ENCODE measurements at regions not wholly inside any gene's neighbourhood (a gene's known extent, or its start where the extent isn't known, plus 50 kb on each side); places are given as distances from the start of the nearest gene placed in this dataset.

DNA sequence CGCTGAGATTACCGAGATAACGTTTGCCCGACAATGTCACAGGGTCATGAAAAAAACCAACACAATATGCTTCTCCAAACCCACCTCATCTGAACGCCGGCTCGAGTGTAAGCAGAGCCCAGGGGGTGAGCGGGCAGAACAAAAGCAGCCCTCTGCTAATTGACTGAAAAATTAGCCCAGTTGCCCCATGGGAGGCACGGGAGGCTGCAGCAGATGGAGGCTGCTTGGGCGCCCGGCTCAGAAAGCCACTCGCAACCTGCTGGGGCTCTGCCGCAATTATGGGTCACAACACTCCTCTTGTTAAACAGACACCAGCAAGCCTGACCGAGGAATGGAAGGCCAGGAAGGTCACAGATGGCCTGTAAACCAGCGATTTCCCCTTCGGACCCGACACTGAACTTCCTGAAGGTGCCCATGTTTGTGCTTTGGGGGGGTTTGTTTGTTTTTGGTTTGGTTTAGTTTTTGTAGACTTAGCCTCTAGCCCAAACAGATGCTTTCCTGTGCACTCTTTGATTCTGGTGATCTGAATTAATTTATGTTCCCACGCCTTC lies 104.6 kb upstream of the IRX1 start:
- H3K36me3 Mint-ChIP-seq (ENCODE audit: low read depth), result no peaks in the 10 kb centered on the region
- DNase-seq (ENCODE audit: low spot score), result no peak
- no peak for ATAC-seq
- H3K27me3 Mint-ChIP-seq (ENCODE audit: insufficient read depth, low read depth, poor library complexity), result peaks cover 2% of the 10 kb centered on the region
- Histone ChIP-seq H2AFZ (no peak overlapping the region), H3K4me1 (ENCODE audit: insufficient read depth) (no peaks in the 10 kb centered on the region), H3K36me3 (ENCODE audit: insufficient read depth) (no peaks in the 10 kb centered on the region), H3K4me2 (no peak overlapping the region), H3K4me3 (no peak overlapping the region), H3K27ac (ENCODE audit: low read depth) (no peak overlapping the region), H3K27me3 (ENCODE audit: insufficient read depth) (no peaks in the 10 kb centered on the region), H4K20me1 (replicated peaks; ENCODE audit: insufficient read depth) (no peaks in the 10 kb centered on the region), H3K9me2 (ENCODE audit: insufficient read depth) (no peaks in the 10 kb centered on the region), H3K79me2 (replicated peaks; ENCODE audit: insufficient read depth) (no peaks in the 10 kb centered on the region), H3F3A (replicated peaks; ENCODE audit: low read depth) (no peaks in the 10 kb centered on the region)
- no peak overlapping the region for H3K27ac Mint-ChIP-seq
- 0 out of 3 replicates have a peak, but pooled peaks cover 2% of the 10 kb centered on the region for H3K9me3 Mint-ChIP-seq
- no peaks in the 10 kb centered on the region for H3K4me1 Mint-ChIP-seq
- H3K4me3 Mint-ChIP-seq, result no peak overlapping the region
- TF ChIP-seq, protein P1, sequence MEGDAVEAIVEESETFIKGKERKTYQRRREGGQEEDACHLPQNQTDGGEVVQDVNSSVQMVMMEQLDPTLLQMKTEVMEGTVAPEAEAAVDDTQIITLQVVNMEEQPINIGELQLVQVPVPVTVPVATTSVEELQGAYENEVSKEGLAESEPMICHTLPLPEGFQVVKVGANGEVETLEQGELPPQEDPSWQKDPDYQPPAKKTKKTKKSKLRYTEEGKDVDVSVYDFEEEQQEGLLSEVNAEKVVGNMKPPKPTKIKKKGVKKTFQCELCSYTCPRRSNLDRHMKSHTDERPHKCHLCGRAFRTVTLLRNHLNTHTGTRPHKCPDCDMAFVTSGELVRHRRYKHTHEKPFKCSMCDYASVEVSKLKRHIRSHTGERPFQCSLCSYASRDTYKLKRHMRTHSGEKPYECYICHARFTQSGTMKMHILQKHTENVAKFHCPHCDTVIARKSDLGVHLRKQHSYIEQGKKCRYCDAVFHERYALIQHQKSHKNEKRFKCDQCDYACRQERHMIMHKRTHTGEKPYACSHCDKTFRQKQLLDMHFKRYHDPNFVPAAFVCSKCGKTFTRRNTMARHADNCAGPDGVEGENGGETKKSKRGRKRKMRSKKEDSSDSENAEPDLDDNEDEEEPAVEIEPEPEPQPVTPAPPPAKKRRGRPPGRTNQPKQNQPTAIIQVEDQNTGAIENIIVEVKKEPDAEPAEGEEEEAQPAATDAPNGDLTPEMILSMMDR (conservative IDR thresholded peaks at IDR 0.05; ENCODE audit: low read depth in 2 of 2), result no peak
- TF ChIP-seq, protein P2, sequence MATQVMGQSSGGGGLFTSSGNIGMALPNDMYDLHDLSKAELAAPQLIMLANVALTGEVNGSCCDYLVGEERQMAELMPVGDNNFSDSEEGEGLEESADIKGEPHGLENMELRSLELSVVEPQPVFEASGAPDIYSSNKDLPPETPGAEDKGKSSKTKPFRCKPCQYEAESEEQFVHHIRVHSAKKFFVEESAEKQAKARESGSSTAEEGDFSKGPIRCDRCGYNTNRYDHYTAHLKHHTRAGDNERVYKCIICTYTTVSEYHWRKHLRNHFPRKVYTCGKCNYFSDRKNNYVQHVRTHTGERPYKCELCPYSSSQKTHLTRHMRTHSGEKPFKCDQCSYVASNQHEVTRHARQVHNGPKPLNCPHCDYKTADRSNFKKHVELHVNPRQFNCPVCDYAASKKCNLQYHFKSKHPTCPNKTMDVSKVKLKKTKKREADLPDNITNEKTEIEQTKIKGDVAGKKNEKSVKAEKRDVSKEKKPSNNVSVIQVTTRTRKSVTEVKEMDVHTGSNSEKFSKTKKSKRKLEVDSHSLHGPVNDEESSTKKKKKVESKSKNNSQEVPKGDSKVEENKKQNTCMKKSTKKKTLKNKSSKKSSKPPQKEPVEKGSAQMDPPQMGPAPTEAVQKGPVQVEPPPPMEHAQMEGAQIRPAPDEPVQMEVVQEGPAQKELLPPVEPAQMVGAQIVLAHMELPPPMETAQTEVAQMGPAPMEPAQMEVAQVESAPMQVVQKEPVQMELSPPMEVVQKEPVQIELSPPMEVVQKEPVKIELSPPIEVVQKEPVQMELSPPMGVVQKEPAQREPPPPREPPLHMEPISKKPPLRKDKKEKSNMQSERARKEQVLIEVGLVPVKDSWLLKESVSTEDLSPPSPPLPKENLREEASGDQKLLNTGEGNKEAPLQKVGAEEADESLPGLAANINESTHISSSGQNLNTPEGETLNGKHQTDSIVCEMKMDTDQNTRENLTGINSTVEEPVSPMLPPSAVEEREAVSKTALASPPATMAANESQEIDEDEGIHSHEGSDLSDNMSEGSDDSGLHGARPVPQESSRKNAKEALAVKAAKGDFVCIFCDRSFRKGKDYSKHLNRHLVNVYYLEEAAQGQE (IDR thresholded peaks at IDR 0.05; ENCODE audit: unreplicated experiment), result no peak
- TF ChIP-seq ZNF114 (CRISPR knock-in tag; IDR thresholded peaks at IDR 0.05) (no peak), CREB1 (CRISPR knock-in tag; IDR thresholded peaks at IDR 0.05; ENCODE audit: low read depth) (no peak), ZNF331 (CRISPR knock-in tag; IDR thresholded peaks at IDR 0.05; ENCODE audit: low read depth) (no peak), STAT1 (IDR thresholded peaks at IDR 0.05; ENCODE audit: unreplicated experiment) (no peak), NANOG (IDR thresholded peaks at IDR 0.05; ENCODE audit: borderline replicate concordance) (no peak), EZH2phosphoT487 (IDR thresholded peaks at IDR 0.05; ENCODE audit: unreplicated experiment) (no peak), POLR2AphosphoS5 (IDR thresholded peaks at IDR 0.05; ENCODE audit: low read depth) (no peak), EZH2 (IDR thresholded peaks at IDR 0.05; ENCODE audit: low read depth, unreplicated experiment) (no peak), JUNB (IDR thresholded peaks at IDR 0.05; ENCODE audit: unreplicated experiment) (no peak)
- TF ChIP-seq, protein P3, sequence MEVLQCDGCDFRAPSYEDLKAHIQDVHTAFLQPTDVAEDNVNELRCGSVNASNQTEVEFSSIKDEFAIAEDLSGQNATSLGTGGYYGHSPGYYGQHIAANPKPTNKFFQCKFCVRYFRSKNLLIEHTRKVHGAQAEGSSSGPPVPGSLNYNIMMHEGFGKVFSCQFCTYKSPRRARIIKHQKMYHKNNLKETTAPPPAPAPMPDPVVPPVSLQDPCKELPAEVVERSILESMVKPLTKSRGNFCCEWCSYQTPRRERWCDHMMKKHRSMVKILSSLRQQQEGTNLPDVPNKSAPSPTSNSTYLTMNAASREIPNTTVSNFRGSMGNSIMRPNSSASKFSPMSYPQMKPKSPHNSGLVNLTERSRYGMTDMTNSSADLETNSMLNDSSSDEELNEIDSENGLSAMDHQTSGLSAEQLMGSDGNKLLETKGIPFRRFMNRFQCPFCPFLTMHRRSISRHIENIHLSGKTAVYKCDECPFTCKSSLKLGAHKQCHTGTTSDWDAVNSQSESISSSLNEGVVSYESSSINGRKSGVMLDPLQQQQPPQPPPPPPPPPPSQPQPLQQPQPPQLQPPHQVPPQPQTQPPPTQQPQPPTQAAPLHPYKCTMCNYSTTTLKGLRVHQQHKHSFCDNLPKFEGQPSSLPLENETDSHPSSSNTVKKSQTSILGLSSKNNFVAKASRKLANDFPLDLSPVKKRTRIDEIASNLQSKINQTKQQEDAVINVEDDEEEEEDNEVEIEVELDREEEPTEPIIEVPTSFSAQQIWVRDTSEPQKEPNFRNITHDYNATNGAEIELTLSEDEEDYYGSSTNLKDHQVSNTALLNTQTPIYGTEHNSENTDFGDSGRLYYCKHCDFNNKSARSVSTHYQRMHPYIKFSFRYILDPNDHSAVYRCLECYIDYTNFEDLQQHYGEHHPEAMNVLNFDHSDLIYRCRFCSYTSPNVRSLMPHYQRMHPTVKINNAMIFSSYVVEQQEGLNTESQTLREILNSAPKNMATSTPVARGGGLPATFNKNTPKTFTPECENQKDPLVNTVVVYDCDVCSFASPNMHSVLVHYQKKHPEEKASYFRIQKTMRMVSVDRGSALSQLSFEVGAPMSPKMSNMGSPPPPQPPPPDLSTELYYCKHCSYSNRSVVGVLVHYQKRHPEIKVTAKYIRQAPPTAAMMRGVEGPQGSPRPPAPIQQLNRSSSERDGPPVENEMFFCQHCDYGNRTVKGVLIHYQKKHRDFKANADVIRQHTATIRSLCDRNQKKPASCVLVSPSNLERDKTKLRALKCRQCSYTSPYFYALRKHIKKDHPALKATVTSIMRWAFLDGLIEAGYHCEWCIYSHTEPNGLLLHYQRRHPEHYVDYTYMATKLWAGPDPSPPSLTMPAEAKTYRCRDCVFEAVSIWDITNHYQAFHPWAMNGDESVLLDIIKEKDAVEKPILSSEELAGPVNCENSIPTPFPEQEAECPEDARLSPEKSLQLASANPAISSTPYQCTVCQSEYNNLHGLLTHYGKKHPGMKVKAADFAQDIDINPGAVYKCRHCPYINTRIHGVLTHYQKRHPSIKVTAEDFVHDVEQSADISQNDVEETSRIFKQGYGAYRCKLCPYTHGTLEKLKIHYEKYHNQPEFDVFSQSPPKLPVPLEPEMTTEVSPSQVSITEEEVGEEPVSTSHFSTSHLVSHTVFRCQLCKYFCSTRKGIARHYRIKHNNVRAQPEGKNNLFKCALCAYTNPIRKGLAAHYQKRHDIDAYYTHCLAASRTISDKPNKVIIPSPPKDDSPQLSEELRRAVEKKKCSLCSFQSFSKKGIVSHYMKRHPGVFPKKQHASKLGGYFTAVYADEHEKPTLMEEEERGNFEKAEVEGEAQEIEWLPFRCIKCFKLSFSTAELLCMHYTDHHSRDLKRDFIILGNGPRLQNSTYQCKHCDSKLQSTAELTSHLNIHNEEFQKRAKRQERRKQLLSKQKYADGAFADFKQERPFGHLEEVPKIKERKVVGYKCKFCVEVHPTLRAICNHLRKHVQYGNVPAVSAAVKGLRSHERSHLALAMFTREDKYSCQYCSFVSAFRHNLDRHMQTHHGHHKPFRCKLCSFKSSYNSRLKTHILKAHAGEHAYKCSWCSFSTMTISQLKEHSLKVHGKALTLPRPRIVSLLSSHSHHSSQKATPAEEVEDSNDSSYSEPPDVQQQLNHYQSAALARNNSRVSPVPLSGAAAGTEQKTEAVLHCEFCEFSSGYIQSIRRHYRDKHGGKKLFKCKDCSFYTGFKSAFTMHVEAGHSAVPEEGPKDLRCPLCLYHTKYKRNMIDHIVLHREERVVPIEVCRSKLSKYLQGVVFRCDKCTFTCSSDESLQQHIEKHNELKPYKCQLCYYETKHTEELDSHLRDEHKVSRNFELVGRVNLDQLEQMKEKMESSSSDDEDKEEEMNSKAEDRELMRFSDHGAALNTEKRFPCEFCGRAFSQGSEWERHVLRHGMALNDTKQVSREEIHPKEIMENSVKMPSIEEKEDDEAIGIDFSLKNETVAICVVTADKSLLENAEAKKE (CRISPR knock-in tag; IDR thresholded peaks at IDR 0.05), result no peak
- TF ChIP-seq, protein P4, sequence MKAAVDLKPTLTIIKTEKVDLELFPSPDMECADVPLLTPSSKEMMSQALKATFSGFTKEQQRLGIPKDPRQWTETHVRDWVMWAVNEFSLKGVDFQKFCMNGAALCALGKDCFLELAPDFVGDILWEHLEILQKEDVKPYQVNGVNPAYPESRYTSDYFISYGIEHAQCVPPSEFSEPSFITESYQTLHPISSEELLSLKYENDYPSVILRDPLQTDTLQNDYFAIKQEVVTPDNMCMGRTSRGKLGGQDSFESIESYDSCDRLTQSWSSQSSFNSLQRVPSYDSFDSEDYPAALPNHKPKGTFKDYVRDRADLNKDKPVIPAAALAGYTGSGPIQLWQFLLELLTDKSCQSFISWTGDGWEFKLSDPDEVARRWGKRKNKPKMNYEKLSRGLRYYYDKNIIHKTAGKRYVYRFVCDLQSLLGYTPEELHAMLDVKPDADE (IDR thresholded peaks at IDR 0.05), result no peak
